A549 (cell line): ENCODE measurements at regions not wholly inside any gene's neighbourhood (a gene's known extent, or its start where the extent isn't known, plus 50 kb on each side); places are given as distances from the start of the nearest gene placed in this dataset.

Source experiments
- BHLHE40 ChIP-seq: IDR thresholded peaks from 2 replicates; pipeline ENCODE4 v1.6.1; 2012; ENCODE audit warnings: low read depth, low read length, inconsistent platforms
- CEBPB ChIP-seq, 2 experiments: fragments of >200 bp in 1 of 2; sonication (Bioruptor Twin) in 1 of 2; formaldehyde crosslinking in 1 of 2; IDR thresholded peaks; 2 replicates each; pipeline ENCODE4 v1.6.1; 2012 to 2016
- CTCF ChIP-seq: fragments of >200 bp; sonication (Bioruptor Twin); formaldehyde crosslinking; IDR thresholded peaks from 3 replicates; pipeline ENCODE4 v1.5.1; 2016
- HDAC2 ChIP-seq: fragments of 200-600 bp; sonication (generic); IDR thresholded peaks from 2 replicates; pipeline ENCODE4 v1.6.1; 2016
- MAFK ChIP-seq: fragments of 450-650 bp; IDR thresholded peaks from 2 replicates; pipeline ENCODE4 v1.6.1; 2014; ENCODE audit not compliant: partially characterized antibody
- MAX ChIP-seq: IDR thresholded peaks from 2 replicates; pipeline ENCODE4 v1.6.1; 2012
- MYC ChIP-seq: IDR thresholded peaks from 2 replicates; pipeline ENCODE4 v1.6.1; 2012; ENCODE audit warnings: mild to moderate bottlenecking, inconsistent platforms, low read length, improper control_type of control experiment, borderline replicate concordance
- POLR2A ChIP-seq: IDR thresholded peaks from 2 replicates; pipeline ENCODE4 v1.6.1; 2012; ENCODE audit warnings: mild to moderate bottlenecking, low read length
- RFX5 ChIP-seq: fragments of 450-650 bp; IDR thresholded peaks from 2 replicates; pipeline ENCODE4 v1.7.1; 2014; ENCODE audit warnings: antibody characterized with exemption, mild to moderate bottlenecking, moderate library complexity
- USF2 ChIP-seq: fragments of 450-650 bp; IDR thresholded peaks from 2 replicates; pipeline ENCODE4 v1.6.1; 2014; ENCODE audit warnings: antibody characterized with exemption
- ZFP36 ChIP-seq: fragments of 450-650 bp; IDR thresholded peaks from 2 replicates; pipeline ENCODE4 v1.6.1; 2014; ENCODE audit warnings: borderline replicate concordance; ENCODE audit not compliant: partially characterized antibody

- no peak for TF ChIP-seq RFX5
- TF ChIP-seq POLR2A, result no peak
- no peak for TF ChIP-seq CTCF
- no peak for TF ChIP-seq ZFP36
- TF ChIP-seq BHLHE40, result no peak
- TF ChIP-seq MAFK, result no peak
- TF ChIP-seq MYC, result no peak
- TF ChIP-seq USF2, result no peak
- TF ChIP-seq MAX, result no peak
- no peak for TF ChIP-seq CEBPB (IDR thresholded peaks at IDR 0.05)
- TF ChIP-seq HDAC2, result no peak
Measured at GRCh38 chr10:110355922-110356627, 51.4 kb upstream of the SMNDC1 start.
